ENCODE measurements at regions not wholly inside any gene's neighbourhood (a gene's known extent, or its start where the extent isn't known, plus 50 kb on each side); places are given as distances from the start of the nearest gene placed in this dataset.

DNA sequence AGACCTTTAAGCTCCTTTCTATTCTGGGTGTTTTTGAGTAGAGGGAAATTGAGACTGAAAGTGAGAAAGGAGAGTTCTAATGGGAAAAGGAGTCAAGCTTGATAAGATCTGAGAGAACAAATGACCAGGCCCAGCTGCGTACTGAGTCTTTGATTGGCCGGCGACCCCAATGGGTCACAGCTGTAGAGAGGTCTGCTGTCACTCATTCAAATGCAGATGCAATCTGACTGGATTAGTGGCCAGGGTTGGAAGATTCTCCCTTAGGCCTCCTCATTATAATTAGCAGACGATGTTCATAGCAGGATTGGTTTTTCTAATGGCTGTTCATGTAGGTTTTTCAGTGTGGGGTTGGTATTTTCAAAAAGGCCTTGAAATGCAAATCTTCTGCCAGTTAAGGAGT is 127.2 kb upstream of the SLC25A13 start:
- BruUV-seq (replicated peaks): no TSS peak
- H3K36me3 ChIP-seq (ENCODE audit: control insufficient read depth in 1 of 2, insufficient read depth in 2 of 2, low read length in 2 of 2): no peaks in the 10 kb centered on the region

More for the DNA sequence above, 127.2 kb upstream of the SLC25A13 start:
- ChIA-PET POLR2A (no interaction called here), RAD21 (ENCODE audit: low non-redundant PET in 1 of 2, low total read pairs in 2 of 2, uncharacterized antibody in 2 of 2, unreplicated experiment in 2 of 2) (no interaction called here), CTCF (no interaction called here)
- H3K9me2 ChIP-seq (ENCODE audit: insufficient read depth): no peaks in the 10 kb centered on the region
- H3K79me2 ChIP-seq (ENCODE audit: insufficient read depth, low read length): no peaks in the 10 kb centered on the region
- no peaks in the 10 kb centered on the region for H3K4me1 ChIP-seq (ENCODE audit: control insufficient read depth in 1 of 2, insufficient read depth in 2 of 2, low read length in 2 of 2)
- no peak overlapping the region for H2AFZ ChIP-seq (ENCODE audit: low read depth, low read length, poor library complexity, severe bottlenecking)
- no peak overlapping the region for H3K4me2 ChIP-seq (ENCODE audit: low read length)
- TF ChIP-seq CBX3 (IDR thresholded peaks at IDR 0.05; ENCODE audit: low read depth): no peak
- TF ChIP-seq JUND (IDR thresholded peaks at IDR 0.05): no peak
- no peak for TF ChIP-seq MAX (IDR thresholded peaks at IDR 0.05)
- TF ChIP-seq TCF7L2 (IDR thresholded peaks at IDR 0.05; ENCODE audit: borderline replicate concordance, extremely low read depth, insufficient read depth, insufficient read length): no peak
- TF ChIP-seq POLR2A (IDR thresholded peaks at IDR 0.05; ENCODE audit: borderline replicate concordance, extremely low read depth, insufficient read depth, insufficient read length): no peak
- TF ChIP-seq EZH2 (IDR thresholded peaks at IDR 0.05): no peak
- TF ChIP-seq, protein P1, sequence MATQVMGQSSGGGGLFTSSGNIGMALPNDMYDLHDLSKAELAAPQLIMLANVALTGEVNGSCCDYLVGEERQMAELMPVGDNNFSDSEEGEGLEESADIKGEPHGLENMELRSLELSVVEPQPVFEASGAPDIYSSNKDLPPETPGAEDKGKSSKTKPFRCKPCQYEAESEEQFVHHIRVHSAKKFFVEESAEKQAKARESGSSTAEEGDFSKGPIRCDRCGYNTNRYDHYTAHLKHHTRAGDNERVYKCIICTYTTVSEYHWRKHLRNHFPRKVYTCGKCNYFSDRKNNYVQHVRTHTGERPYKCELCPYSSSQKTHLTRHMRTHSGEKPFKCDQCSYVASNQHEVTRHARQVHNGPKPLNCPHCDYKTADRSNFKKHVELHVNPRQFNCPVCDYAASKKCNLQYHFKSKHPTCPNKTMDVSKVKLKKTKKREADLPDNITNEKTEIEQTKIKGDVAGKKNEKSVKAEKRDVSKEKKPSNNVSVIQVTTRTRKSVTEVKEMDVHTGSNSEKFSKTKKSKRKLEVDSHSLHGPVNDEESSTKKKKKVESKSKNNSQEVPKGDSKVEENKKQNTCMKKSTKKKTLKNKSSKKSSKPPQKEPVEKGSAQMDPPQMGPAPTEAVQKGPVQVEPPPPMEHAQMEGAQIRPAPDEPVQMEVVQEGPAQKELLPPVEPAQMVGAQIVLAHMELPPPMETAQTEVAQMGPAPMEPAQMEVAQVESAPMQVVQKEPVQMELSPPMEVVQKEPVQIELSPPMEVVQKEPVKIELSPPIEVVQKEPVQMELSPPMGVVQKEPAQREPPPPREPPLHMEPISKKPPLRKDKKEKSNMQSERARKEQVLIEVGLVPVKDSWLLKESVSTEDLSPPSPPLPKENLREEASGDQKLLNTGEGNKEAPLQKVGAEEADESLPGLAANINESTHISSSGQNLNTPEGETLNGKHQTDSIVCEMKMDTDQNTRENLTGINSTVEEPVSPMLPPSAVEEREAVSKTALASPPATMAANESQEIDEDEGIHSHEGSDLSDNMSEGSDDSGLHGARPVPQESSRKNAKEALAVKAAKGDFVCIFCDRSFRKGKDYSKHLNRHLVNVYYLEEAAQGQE (IDR thresholded peaks at IDR 0.05; ENCODE audit: low read depth): no peak
- TF ChIP-seq FOSL1 (IDR thresholded peaks at IDR 0.05; ENCODE audit: low read depth): no peak
- TF ChIP-seq, protein P2, sequence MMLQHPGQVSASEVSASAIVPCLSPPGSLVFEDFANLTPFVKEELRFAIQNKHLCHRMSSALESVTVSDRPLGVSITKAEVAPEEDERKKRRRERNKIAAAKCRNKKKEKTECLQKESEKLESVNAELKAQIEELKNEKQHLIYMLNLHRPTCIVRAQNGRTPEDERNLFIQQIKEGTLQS (IDR thresholded peaks at IDR 0.05): no peak
- no peak for TF ChIP-seq SP1 (IDR thresholded peaks at IDR 0.05; ENCODE audit: low read depth)
- TF ChIP-seq EZH2phosphoT487 (IDR thresholded peaks at IDR 0.05; ENCODE audit: borderline replicate concordance): no peak
- TF ChIP-seq ZFX (IDR thresholded peaks at IDR 0.05): no peak
- no peak for TF ChIP-seq POLR2AphosphoS5 (IDR thresholded peaks at IDR 0.05; ENCODE audit: low read depth, low read length)
- no peak for TF ChIP-seq YY1 (IDR thresholded peaks at IDR 0.05; ENCODE audit: extremely low read depth, insufficient replicate concordance, low read depth, low read length)
- no peak for TF ChIP-seq SRF (IDR thresholded peaks at IDR 0.05; ENCODE audit: low read depth)
- no peak for TF ChIP-seq ZBTB33 (IDR thresholded peaks at IDR 0.05; ENCODE audit: extremely low read depth, insufficient replicate concordance, low read length)
- TF ChIP-seq ELF1 (IDR thresholded peaks at IDR 0.05; ENCODE audit: borderline replicate concordance, low read depth): no peak
- TF ChIP-seq EGR1 (IDR thresholded peaks at IDR 0.05; ENCODE audit: low read depth): no peak
- TF ChIP-seq, protein P3, sequence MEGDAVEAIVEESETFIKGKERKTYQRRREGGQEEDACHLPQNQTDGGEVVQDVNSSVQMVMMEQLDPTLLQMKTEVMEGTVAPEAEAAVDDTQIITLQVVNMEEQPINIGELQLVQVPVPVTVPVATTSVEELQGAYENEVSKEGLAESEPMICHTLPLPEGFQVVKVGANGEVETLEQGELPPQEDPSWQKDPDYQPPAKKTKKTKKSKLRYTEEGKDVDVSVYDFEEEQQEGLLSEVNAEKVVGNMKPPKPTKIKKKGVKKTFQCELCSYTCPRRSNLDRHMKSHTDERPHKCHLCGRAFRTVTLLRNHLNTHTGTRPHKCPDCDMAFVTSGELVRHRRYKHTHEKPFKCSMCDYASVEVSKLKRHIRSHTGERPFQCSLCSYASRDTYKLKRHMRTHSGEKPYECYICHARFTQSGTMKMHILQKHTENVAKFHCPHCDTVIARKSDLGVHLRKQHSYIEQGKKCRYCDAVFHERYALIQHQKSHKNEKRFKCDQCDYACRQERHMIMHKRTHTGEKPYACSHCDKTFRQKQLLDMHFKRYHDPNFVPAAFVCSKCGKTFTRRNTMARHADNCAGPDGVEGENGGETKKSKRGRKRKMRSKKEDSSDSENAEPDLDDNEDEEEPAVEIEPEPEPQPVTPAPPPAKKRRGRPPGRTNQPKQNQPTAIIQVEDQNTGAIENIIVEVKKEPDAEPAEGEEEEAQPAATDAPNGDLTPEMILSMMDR (IDR thresholded peaks at IDR 0.05 in 2 of 3, conservative IDR thresholded peaks at IDR 0.05 in 1 of 3; ENCODE audit: borderline replicate concordance in 1 of 3, insufficient read depth in 1 of 3, low read depth in 2 of 3, low read length in 2 of 3): no peak
- no peak for TF ChIP-seq RAD21 (IDR thresholded peaks at IDR 0.05; ENCODE audit: low read depth)
- H3K27me3 ChIP-seq (ENCODE audit: insufficient read depth, low read length): peaks cover 55% of the 10 kb centered on the region
- H3K9ac ChIP-seq (ENCODE audit: low read length): no peak overlapping the region
- intact Hi-C loops (cut with micrococcal nuclease): no loop called here
- H3K27ac ChIP-seq (ENCODE audit: low read depth, low read length): no peak overlapping the region
- DNase-seq (ENCODE audit: low read depth, low spot score) (no peak), ATAC-seq (no peak)
- no peak overlapping the region for H3K4me3 ChIP-seq (replicated peaks in 1 of 2; ENCODE audit: low read depth in 1 of 2, low read length in 2 of 2)
- H3K9me3 ChIP-seq (ENCODE audit: control insufficient read depth in 1 of 2, insufficient read depth in 1 of 2, low read depth in 1 of 2, low read length in 2 of 2): no peaks in the 10 kb centered on the region
- no peaks in the 10 kb centered on the region for H4K20me1 ChIP-seq (ENCODE audit: insufficient read depth)

Data from HCT116 (cell line).